B cell (primary cell): ENCODE measurements at regions not wholly inside any gene's neighbourhood (a gene's known extent, or its start where the extent isn't known, plus 50 kb on each side); places are given as distances from the start of the nearest gene placed in this dataset.

Source experiments
- ATAC-seq: fragments of 200-7000 bp; cut with Tn5 transposase; one replicate; pipeline ENCODE4 v1.10.0; 2021; ENCODE audit warnings: low read depth, mild to moderate bottlenecking, moderate number of reproducible peaks, moderate library complexity
- CTCF ChIA-PET: fragments of 350-600 bp; sonication (Branson Sonifier 250); formaldehyde crosslinking; loops from one replicate; lab custom pipeline; 2021; ENCODE audit warnings: antibody characterized with exemption, inconsistent platforms; lab: Charles Lee
- POLR2A ChIA-PET: fragments of 350-600 bp; sonication (Branson Sonifier 250); formaldehyde crosslinking; loops from one replicate; lab custom pipeline; 2021; ENCODE audit warnings: antibody characterized with exemption; lab: Charles Lee
- DNase-seq: peaks from one replicate; pipeline ENCODE4 v3.0.0; 2013
- H2AFZ ChIP-seq: 2 replicates; pipeline ENCODE4 v1.6.1; 2012; ENCODE audit warnings: mild to moderate bottlenecking, low read depth, low read length; ENCODE audit not compliant: insufficient read depth, poor library complexity, severe bottlenecking
- H3K27ac ChIP-seq, 2 donors: 1 replicate in 1 of 2; 2 replicates in 1 of 2; pipeline ENCODE4 v1.5.1; 2012 to 2013; ENCODE audit warnings: low read length in 2 of 2, mild to moderate bottlenecking in 2 of 2, moderate library complexity in 1 of 2
- H3K27me3 ChIP-seq, 4 experiments: fragments of 200-600 bp in 1 of 4; sonication (generic) in 1 of 4; replicated peaks in 1 of 4; 1 replicate in 2 of 4; 2 replicates in 2 of 4; pipeline versions ENCODE4 v1.6.1 to v1.7.0; 2013 to 2016; ENCODE audit warnings: low read length in 3 of 4, mild to moderate bottlenecking in 2 of 4, mixed read lengths in 1 of 4, moderate library complexity in 1 of 4; ENCODE audit not compliant: insufficient read depth in 4 of 4, control insufficient read depth in 3 of 4; ENCODE audit errors: control extremely low read depth in 1 of 4
- H3K36me3 ChIP-seq, 2 experiments: replicated peaks in 1 of 2; 1 replicate in 1 of 2; 2 replicates in 1 of 2; pipeline versions ENCODE4 v1.6.1 to v1.7.1; 2013; ENCODE audit warnings: low read length in 1 of 2; ENCODE audit not compliant: insufficient read depth in 2 of 2, control insufficient read depth in 1 of 2; ENCODE audit errors: control extremely low read depth in 1 of 2, extremely low read depth in 1 of 2
- H3K4me1 ChIP-seq, 2 donors: fragments of 200-600 bp in 1 of 2; sonication (generic) in 1 of 2; 1 replicate in 1 of 2; 2 replicates in 1 of 2; pipeline versions ENCODE4 v1.5.1 to v1.6.1; 2013 to 2017; ENCODE audit warnings: low read length in 2 of 2; ENCODE audit not compliant: control insufficient read depth in 2 of 2, insufficient read depth in 2 of 2
- H3K4me2 ChIP-seq: replicated peaks from 2 replicates; pipeline ENCODE3; 2012; ENCODE audit warnings: mild to moderate bottlenecking, low read depth, low read length; ENCODE audit not compliant: poor library complexity, severe bottlenecking
- H3K4me3 ChIP-seq, 5 experiments: fragments of 200-600 bp in 1 of 5; sonication (generic) in 1 of 5; 1 replicate in 3 of 5; 2 replicates in 2 of 5; pipeline versions ENCODE4 v1.5.1 to v1.7.0; 2011 to 2016; ENCODE audit warnings: low read length in 4 of 5, mild to moderate bottlenecking in 4 of 5, low read depth in 2 of 5, control low read depth in 1 of 5, moderate library complexity in 1 of 5; ENCODE audit not compliant: insufficient read depth in 1 of 5; ENCODE audit errors: control extremely low read depth in 1 of 5, extremely low read depth in 1 of 5
- H3K79me2 ChIP-seq: fragments of 200-600 bp; sonication (generic); one replicate; pipeline ENCODE4 v1.6.0; 2016; ENCODE audit warnings: low read length; ENCODE audit not compliant: control insufficient read depth, insufficient read depth
- H3K9ac ChIP-seq: fragments of 200-600 bp; sonication (generic); 2 replicates; pipeline ENCODE4 v1.6.1; 2017; ENCODE audit warnings: mild to moderate bottlenecking, low read length, moderate library complexity
- H3K9me3 ChIP-seq, 3 donors: one replicate each; pipeline versions ENCODE4 v1.6.1 to v1.7.1; 2013; ENCODE audit warnings: low read length in 2 of 3; ENCODE audit not compliant: control insufficient read depth in 2 of 3, insufficient read depth in 1 of 3; ENCODE audit errors: control extremely low read depth in 1 of 3
- H4K20me1 ChIP-seq: 2 replicates; pipeline ENCODE4 v1.6.0; 2012; ENCODE audit warnings: mild to moderate bottlenecking, low read length; ENCODE audit not compliant: insufficient read depth, control insufficient read depth, poor library complexity, severe bottlenecking
- H3K27ac Mint-ChIP-seq: one replicate; pipeline ENCODE4 v1.8.0; 2021; ENCODE audit warnings: mixed read lengths
- H3K27me3 Mint-ChIP-seq: one replicate; pipeline ENCODE4 v1.8.0; 2021; ENCODE audit warnings: mixed read lengths
- H3K4me1 Mint-ChIP-seq: one replicate; pipeline ENCODE4 v1.8.0; 2021; ENCODE audit warnings: mixed read lengths
- H3K4me3 Mint-ChIP-seq: one replicate; pipeline ENCODE4 v1.8.0; 2021; ENCODE audit warnings: mixed read lengths
- H3K9me3 Mint-ChIP-seq: one replicate; pipeline ENCODE4 v1.8.0; 2022; ENCODE audit warnings: mixed read lengths; ENCODE audit not compliant: insufficient read depth
- CTCF ChIP-seq: fragments of 200-600 bp; IDR thresholded peaks from one replicate; pipeline ENCODE4 v1.8.0; 2022; ENCODE audit warnings: antibody characterized with exemption, mild to moderate bottlenecking
- EZH2 ChIP-seq: IDR thresholded peaks from 2 replicates; pipeline ENCODE4 v1.6.1; 2012; ENCODE audit warnings: borderline replicate concordance, low read depth, mild to moderate bottlenecking, moderate library complexity, low read length; ENCODE audit not compliant: insufficient read depth, poor library complexity, severe bottlenecking
- WGBS: methylation state at CpG from one replicate; pipeline ENCODE4 v1.1.5; 2013; ENCODE audit warnings: missing lambda C conversion rate; ENCODE audit not compliant: insufficient coverage; 5-methylcytosine and 5-hydroxymethylcytosine counted together
- intact Hi-C: fragments of 100-400 bp; cut with micrococcal nuclease; formaldehyde crosslinking; loops from one replicate; pipeline ENCODE4 v1.10.0; 2022

GRCh38 chr5:135667204-135667603 lies 88.4 kb upstream of the CXCL14 start:
- Histone ChIP-seq H3K4me2 (no peak overlapping the region), H3K36me3 (no peaks in the 10 kb centered on the region), H3K4me1 (no peaks in the 10 kb centered on the region), H3K9me3 (no peaks in the 10 kb centered on the region), H4K20me1 (no peaks in the 10 kb centered on the region), H3K4me3 (no peak overlapping the region), H3K79me2 (no peaks in the 10 kb centered on the region), H3K27me3 (no peaks in the 10 kb centered on the region), H3K27ac (no peak overlapping the region), H2AFZ (no peak overlapping the region), H3K9ac (no peak overlapping the region)
- ATAC-seq (no peak), DNase-seq (no peak)
- Mint-ChIP-seq H3K4me1 (no peaks in the 10 kb centered on the region), H3K27ac (no peak overlapping the region), H3K27me3 (peaks cover 33% of the 10 kb centered on the region), H3K4me3 (no peak overlapping the region), H3K9me3 (no peaks in the 10 kb centered on the region)
- ChIA-PET CTCF (no interaction called here), POLR2A (no interaction called here)
- WGBS, result 75% methylated on average over 1 of the region's 3 CpGs
- intact Hi-C loops, result no loop called here
- TF ChIP-seq EZH2, result no peak

DNA sequence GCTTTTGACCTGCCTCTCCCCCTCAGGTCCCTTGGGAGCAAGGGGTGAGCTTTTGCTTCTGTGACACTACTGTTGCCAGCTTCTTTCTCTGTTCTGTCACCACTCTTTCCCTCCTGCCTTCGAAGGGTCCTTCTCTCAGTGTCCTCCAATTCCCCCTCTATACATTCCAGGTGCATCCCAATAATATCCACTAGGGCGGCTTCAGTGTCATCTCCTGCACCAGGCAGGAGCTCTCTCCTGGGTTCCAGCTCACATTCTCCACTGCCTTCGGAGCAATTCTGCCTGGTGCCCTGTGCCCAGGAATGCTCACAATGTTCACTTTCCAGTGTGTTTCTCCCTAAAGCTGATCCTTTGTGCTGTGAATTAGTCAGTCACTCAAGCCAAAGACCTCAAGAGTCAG lies 83.9 kb upstream of the CXCL14 start:
- ATAC-seq (no peak), DNase-seq (no peak)
- Mint-ChIP-seq H3K4me1 (no peaks in the 10 kb centered on the region), H3K4me3 (no peak overlapping the region), H3K27ac (no peak overlapping the region), H3K27me3 (peaks cover 24% of the 10 kb centered on the region), H3K9me3 (peaks cover 8% of the 10 kb centered on the region)
- 82% methylated on average over 3 of the region's 3 CpGs for WGBS
- Histone ChIP-seq H4K20me1 (no peaks in the 10 kb centered on the region), H3K9me3 (peaks cover 0 to 14% (median 4%) of the 10 kb centered on the region in 3 donors), H3K4me2 (no peak overlapping the region), H3K36me3 (no peaks in the 10 kb centered on the region), H3K27ac (no peak overlapping the region), H3K4me1 (no peaks in the 10 kb centered on the region), H3K27me3 (no peaks in the 10 kb centered on the region), H3K4me3 (no peak overlapping the region), H3K79me2 (no peaks in the 10 kb centered on the region), H3K9ac (no peak overlapping the region), H2AFZ (no peak overlapping the region)
- intact Hi-C loops, result no loop called here
- POLR2A ChIA-PET, result no interaction called here
- CTCF ChIA-PET, result no interaction called here
- TF ChIP-seq EZH2 (no peak), CTCF (no peak)
